GM19025 (cell line): ENCODE measurements at regions not wholly inside any gene's neighbourhood (a gene's known extent, or its start where the extent isn't known, plus 50 kb on each side); places are given as distances from the start of the nearest gene placed in this dataset.

Source experiments
- ATAC-seq: cut with Tn5 transposase; IDR thresholded peaks from one replicate; pipeline ENCODE4 v1.9.1; 2021; ENCODE audit warnings: mild to moderate bottlenecking, low read depth, moderate library complexity; ENCODE audit not compliant: unreplicated experiment

DNA sequence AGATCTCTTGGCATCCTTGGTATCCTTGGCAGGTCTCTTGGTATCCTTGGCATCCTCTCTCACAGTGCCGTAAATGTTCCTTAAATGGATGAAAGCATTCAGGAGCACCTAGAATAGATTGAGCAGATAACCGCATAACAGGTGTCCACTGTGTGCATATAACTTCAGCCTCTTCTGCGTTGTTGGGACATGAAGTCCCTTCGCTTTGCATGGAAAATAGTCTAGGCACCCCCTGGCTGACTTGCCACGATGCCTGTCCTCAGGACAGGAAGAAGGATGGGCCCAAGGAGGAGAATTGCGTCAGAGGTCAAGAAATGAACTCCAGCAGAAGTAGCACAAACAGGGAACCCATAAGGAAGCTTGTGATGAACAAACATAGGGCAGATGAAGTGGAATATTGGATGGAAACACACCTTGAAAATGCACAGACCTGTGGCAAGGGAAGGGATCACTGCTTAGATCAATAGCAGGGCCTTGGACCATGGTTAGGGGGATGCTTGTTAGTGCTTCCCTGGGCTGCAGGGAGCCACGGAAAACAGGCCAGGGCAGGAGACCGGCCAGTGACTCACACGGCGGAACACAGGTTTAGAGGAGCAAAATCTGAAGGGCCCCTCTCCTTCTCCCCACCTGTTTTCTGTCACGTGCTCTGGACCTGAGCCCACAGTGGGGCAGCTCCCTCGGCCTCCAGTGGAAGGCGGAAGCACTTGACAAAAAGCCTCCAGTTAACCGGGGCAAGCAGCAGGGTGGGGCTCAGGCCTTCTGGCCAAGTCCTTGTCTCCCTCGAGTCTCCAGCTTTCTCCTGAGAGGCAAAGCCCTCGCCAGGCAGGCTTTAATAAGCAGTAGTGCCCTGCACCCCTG, 99.2 kb upstream of the ASAP2 start:
- ATAC-seq = no peak

DNA sequence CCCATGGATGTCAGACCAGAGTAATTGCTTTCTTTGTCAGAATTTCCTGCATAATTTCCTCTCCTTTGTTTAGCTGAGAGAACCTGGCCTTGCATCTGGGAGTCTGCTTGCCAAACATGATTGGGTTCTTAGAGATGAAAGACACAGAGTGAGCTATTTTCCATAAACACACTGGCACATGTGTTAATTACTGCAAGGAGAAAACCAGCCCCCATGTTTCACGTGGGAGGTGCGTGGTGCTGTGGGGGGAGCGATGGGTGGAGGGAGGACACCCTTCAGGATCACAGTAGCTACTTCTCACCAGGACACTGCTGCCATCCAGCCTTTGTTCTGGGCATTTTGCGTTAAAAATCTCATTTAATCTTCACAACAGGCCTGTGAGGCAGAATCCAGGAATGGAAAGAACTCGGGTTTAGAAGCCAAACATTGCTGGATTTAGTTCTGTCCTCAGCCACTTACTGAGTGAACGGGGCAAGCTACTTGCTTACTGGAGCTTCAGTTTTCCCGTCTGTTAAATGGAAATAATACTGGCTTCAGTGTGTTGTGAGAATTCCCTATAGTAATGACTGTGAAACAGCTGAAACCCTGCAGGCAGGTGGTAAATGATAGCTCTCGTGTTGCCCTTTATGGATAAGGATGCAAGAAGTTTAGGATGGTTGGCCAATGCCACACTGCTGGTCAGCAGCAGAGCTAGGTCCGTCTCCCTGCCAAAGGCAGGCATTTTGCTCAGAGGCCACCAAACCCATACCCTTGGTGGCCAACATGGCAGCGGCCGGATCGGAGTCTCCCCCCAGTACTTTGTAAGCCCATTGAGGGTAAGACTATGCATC, 100.1 kb upstream of the ASAP2 start:
- ATAC-seq = no peak

- no peak for ATAC-seq
Observed at GRCh38 chr2:9105601-9106337, 100.8 kb upstream of the ASAP2 start.

GRCh38 chr2:9103663-9104277, 100.3 kb upstream of the MBOAT2 start:
- ATAC-seq = no peak

DNA sequence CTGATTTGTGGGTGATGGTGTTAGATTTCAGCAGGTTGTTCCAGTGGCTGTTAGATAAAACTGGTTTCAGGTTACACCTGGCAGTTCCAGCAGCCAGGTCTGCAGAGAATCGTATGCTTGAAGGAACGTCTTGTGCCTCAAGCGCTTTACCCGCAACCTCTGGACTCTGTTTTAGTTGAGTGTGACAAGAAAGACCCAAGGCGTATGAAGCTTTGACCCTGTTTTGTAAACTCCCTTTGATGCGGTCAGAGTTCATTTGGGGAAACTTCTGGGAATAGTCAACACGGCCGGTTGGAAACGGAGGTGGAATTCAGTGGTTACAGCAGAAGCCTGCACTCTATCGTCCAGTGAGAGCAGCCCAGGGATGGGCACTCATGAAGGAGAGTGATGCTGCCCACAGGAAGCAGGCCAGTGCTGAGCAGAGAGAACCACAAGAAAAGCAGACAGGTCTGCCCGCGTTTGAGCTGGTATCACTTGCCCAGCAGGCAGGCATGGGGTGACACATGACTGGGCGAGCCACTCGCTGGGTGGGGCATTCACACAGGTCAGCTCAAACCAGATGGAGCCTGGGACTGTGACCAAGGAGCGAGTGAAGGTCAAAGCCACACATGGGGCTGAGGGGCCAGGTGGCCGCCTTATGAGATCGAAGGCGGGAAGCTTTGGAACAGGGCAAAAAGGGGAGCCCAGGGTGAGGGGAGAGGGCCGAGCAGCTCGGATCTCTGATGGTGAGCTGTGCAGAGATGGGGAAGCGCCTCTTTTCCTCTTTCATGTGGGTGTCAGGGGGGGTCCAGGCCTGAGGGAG, 99.6 kb upstream of the MBOAT2 start:
- ATAC-seq = no peak

DNA sequence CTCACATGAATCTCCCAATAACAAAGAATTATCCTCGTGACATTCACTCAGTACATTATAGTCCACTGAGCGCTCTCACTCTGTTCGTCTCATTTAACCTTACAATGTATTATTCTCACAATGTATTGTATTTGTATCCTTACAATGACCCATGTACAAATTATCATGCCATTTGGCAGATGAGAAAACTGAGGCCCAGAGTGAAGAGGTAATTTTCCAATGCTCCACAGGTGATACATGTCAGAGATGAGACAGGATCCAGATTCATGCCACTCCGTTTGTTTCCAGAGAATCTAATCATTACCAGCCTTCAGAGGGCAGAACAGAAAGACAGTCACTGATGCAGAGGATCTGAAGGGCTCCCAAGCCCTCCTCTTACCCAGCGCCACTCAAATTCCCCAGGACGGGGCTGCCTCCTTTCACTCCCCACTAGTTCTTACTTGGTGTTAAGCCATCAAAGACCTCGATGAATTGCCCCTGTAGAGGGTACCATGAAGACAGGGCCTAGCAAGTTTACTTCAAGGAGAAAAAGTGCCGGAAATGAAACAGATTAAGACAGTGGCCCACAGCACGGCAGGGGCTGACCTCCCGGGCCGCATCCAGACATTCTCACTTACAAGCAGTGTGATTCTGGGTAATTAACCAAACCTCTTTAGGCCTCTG, 98.4 kb upstream of the MBOAT2 start:
- ATAC-seq = no peak

GRCh38 chr2:9100080-9100876, 96.8 kb upstream of the MBOAT2 start:
- peak; percentile 56 for ATAC-seq

DNA sequence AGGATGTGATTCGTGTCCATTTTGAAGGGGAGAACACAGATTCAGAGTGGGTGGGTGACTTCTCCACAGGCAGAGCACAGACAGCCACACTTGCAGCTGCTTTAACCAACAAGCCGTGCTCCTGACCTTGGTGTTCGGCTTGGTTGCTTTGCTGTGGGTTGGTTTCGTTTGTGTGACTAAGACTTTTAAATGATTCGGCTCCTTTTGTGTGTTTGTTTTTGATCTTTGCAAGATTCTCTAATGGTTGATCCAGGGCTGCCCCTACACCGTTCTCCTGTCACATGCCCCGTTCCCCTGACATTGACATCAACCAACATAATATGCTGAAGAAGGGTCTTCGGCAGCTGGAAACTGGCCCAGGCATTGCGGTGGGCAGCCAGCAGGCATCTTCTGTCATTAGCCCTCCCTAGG, 95.9 kb upstream of the MBOAT2 start:
- ATAC-seq = no peak

DNA sequence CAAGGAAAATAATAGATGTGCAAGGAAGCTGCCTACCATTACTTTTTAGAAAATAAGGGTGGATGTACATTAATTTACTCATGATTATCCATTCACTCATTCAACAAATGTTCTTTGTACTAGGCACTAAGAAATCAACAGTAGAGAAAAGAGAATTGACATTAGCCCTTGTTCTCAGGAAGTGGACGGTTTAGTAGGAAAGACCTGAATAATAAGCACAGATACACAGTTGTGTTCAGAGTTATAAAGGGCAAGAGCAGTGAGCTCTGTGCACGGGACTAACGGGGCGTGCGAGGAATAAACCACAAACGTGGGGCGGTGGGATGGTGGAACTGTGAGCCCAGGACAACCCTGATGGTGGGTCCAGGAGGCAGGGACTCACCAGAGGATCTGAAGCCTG, 94.4 kb upstream of the MBOAT2 start:
- no peak for ATAC-seq

DNA sequence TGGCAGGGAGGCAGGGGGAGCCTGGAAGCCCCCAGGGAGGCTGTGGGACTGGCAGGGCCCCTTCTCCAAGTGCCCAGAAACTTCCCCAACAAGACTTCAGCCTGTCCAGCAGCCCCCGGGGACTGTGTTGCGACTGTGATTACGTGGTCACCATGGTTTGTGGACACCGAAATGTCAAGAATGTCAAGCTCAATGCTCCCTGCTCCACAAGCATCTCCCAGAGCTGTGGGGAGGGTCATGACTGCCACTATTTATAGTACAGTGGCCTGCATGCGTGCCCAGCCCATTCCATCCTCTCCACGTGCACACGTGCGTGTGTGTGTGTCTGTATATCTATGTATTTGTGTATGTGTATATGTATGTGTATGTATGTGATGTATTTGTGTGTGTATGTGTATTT, 93.8 kb upstream of the MBOAT2 start:
- no peak for ATAC-seq

- ATAC-seq = no peak
Observed at GRCh38 chr2:9096761-9097160, 93.3 kb upstream of the MBOAT2 start.

- ATAC-seq = no peak
Observed at GRCh38 chr2:9095690-9096089, 92.2 kb upstream of the MBOAT2 start.

- ATAC-seq = no peak
Observed at GRCh38 chr2:9095226-9095625, 91.7 kb upstream of the MBOAT2 start.

DNA sequence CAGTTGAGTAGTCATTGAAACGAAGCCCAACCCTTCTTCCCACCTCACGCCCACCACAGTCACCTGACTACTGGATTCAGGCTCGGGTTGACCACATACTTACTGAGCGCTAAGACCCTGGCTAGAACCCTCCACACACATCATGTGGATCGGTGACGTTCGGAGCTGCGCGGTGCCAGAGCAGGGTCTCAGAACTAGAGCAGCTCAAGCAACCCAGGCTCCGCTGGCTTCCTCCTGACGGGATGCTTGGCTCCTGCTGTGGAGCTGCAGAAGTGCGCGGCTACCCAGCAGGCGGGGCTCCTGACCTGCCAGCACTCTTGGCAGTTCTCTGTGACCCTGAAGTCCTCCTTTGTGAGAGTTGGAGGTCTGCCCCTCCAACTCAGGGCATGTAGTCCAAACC, 90.6 kb upstream of the MBOAT2 start:
- ATAC-seq = no peak

DNA sequence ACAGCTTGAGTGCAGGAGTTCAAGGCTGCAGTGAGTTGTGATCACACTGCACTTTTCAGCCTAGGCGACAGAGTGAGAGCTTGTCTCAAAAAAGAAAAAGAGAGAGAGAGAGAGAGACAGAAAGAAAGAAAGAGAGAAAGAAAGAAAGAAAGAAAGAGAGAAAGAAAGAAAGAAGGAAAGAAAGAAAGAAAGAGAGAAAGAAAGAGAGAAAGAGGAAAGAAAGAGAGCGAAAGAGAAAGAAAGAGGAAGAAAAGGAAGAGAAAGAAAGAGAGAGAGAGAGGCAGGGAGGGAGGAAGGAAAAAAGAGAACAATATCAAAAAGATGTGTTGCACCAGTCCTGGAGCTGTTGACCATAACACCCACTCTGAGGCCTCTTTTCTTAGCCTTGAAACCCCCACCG, 89.8 kb upstream of the MBOAT2 start:
- ATAC-seq = no peak

- ATAC-seq = peak; percentile 84
Observed at GRCh38 chr2:9092383-9093282, 89.1 kb upstream of the MBOAT2 start.

- no peak for ATAC-seq
Observed at GRCh38 chr2:9091811-9092210, 88.3 kb upstream of the MBOAT2 start.

GRCh38 chr2:9089831-9090230, 86.3 kb upstream of the MBOAT2 start:
- ATAC-seq = no peak
